Body of pancreas (tissue), 4 donors: ENCODE measurements at regions not wholly inside any gene's neighbourhood (a gene's known extent, or its start where the extent isn't known, plus 50 kb on each side); places are given as distances from the start of the nearest gene placed in this dataset.
"Not testable (repeated sequence)": the region's sequence is repeated elsewhere in the genome, so short reads cannot be mapped to it uniquely, and the experiment has no call there.

Experiments
- ATAC-seq: fragments of 150-250 bp; one replicate; pipeline ENCODE4 v1.9.1; 2016
- DNase-seq, 4 donors: peaks; one replicate each; pipeline ENCODE4 v3.0.0-alpha.2; 2019
- H3K27ac ChIP-seq, 4 donors: fragments of 200-600 bp; sonication (generic); 1 replicate in 3 of 4; 2 replicates in 1 of 4; pipeline versions ENCODE4 v1.5.1 to v1.6.1; 2016 to 2019; ENCODE audit warnings: mild to moderate bottlenecking in 1 of 4, mixed read lengths in 1 of 4, moderate library complexity in 1 of 4
- H3K27me3 ChIP-seq, 2 donors: fragments of 200-600 bp; sonication (generic); one replicate each; pipeline ENCODE4 v1.6.0; 2016; ENCODE audit warnings: mild to moderate bottlenecking in 1 of 2
- H3K36me3 ChIP-seq, 2 donors: fragments of 200-600 bp; sonication (generic); replicated peaks in 1 of 2; 2 replicates each; pipeline ENCODE4 v1.5.1; 2016; ENCODE audit warnings: low read depth in 2 of 2; ENCODE audit not compliant: insufficient read depth in 1 of 2
- H3K4me1 ChIP-seq: fragments of 200-600 bp; sonication (generic); one replicate; pipeline ENCODE4 v1.6.0; 2016
- H3K4me3 ChIP-seq, 2 donors: fragments of 200-600 bp; sonication (generic); 1 replicate in 1 of 2; 2 replicates in 1 of 2; pipeline ENCODE4 v1.5.1; 2016 to 2019
- H3K9me3 ChIP-seq, 3 donors: fragments of 200-600 bp; sonication (generic); 1 replicate in 2 of 3; 2 replicates in 1 of 3; pipeline ENCODE4 v1.5.1; 2016
- CTCF ChIP-seq, 7 experiments: fragments of 450-650 bp in 4 of 7; fragments of 200-600 bp in 3 of 7; sonication (generic) in 3 of 7; IDR thresholded peaks; one replicate each; pipeline ENCODE4 v1.5.1; 2016 to 2019; ENCODE audit warnings: antibody characterized with exemption in 7 of 7
- POLR2A ChIP-seq, 3 donors: fragments of 450-650 bp; IDR thresholded peaks; one replicate each; pipeline ENCODE4 v1.6.1; 2016; ENCODE audit warnings: antibody characterized with exemption in 3 of 3, mild to moderate bottlenecking in 2 of 3
- WGBS, 2 donors: methylation state at CpG; one replicate each; pipeline ENCODE4 v1.1.5; 2017; 5-methylcytosine and 5-hydroxymethylcytosine counted together
- intact Hi-C: fragments of 100-400 bp; cut with DNase I; formaldehyde crosslinking; loops from one replicate; pipeline ENCODE4 v1.15.1; 2023

DNA sequence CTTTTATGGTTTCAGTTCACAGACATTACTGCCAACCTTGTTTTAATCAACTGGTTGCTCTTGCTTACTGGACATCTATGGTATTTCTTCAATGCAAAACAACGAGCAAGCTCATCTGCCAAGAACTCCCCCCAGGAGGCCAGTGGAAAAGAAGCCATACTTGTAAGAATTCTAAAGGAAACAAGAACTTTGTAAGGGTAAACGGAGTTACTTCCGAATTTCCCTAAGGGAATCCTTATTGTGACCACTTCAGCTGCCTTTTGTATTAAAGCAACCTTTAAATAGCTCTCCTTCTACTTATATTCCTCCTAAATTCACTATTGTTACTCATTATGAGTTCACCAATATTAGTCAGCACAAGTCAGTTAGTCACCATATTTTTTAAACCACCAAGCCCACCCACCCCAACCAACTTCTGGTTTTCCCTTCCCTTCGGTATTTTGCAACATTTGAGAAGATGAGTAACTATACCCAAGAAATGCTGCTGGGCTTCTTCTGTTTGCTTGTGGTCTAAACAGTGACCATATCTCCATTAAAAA, 602.8 kb upstream of the DIPK2B start:
- H3K36me3 ChIP-seq = no peaks in the 10 kb centered on the region
- DNase-seq (peak in 1 of 4 donors; percentile 16), ATAC-seq (no peak)
- H3K9me3 ChIP-seq = no peaks in the 10 kb centered on the region
- no peak overlapping the region for H3K27ac ChIP-seq
- no peak for TF ChIP-seq CTCF (IDR thresholded peaks at IDR 0.05)
- no peak for TF ChIP-seq POLR2A (IDR thresholded peaks at IDR 0.05)
- no peaks in the 10 kb centered on the region for H3K4me1 ChIP-seq
- WGBS, 2 donors = 50 to 55% methylated on average over 4 of the region's 4 CpGs
- H3K4me3 ChIP-seq = no peak overlapping the region
- intact Hi-C loops = no loop called here
- no peaks in the 10 kb centered on the region for H3K27me3 ChIP-seq

DNA sequence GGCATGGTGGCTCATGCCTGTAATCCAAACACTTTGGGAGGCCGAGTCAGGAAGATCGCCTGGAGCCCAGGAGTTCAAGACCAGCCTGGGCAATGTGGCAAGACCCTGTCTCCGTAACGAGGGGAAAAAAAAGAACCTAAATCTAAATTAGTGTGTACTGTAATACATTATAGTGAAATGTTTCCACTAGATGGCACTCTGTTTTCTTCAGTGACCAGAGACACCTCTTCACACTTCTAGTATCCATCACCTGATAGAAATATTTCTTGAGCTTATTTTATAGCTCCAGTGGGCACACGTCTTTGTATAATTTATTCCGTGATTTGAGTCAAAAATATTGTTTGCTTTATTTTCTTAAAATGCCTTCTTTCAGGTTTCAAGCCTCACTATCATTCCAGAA, 600.9 kb upstream of the DIPK2B start:
- 16 to 18% methylated on average over 6 of the region's 6 CpGs for WGBS, 2 donors
- no peak for ATAC-seq
- Histone ChIP-seq H3K4me1 (no peaks in the 10 kb centered on the region), H3K4me3 (no peak overlapping the region), H3K9me3 (no peaks in the 10 kb centered on the region), H3K27me3 (no peaks in the 10 kb centered on the region), H3K27ac (no peak overlapping the region), H3K36me3 (no peaks in the 10 kb centered on the region)
- DNase-seq = no peak
- intact Hi-C loops = no loop called here
- no peak for TF ChIP-seq POLR2A (IDR thresholded peaks at IDR 0.05)
- peak in 5 of 7 experiments; percentile 18 to 34 (median 23) for TF ChIP-seq CTCF (IDR thresholded peaks at IDR 0.05)

- H3K4me1 ChIP-seq, H3K9me3 ChIP-seq, ATAC-seq, H3K36me3 ChIP-seq, H3K4me3 ChIP-seq, H3K27me3 ChIP-seq, H3K27ac ChIP-seq, DNase-seq, intact Hi-C loops: not testable (repeated sequence)
- WGBS, 2 donors = 69 to 78% methylated on average over 9 to 16 of the region's 16 CpGs
Measured at GRCh38 chrX:45800746-45801453, 600.2 kb upstream of the DIPK2B start.

DNA sequence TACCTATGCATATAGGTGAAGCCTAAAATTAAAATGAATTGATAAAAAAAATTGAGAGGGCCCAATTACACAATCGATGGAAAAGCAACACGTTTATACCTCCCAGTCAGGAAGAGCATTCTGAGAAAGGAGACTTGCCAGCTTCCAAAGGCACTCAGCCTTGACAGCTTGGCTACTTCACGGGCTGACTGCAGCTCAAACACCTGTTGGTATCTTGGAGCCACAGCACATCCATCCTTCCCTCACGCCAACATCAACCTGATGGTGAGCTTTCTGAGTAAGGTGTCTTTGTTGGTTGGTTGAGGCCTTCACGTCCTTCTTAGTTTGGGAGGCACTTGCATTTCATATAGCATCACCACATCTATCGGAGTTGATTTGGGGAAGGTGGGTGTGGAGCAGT, 598.9 kb upstream of the DIPK2B start:
- Histone ChIP-seq H3K27ac (no peak overlapping the region), H3K36me3 (no peaks in the 10 kb centered on the region), H3K27me3 (no peaks in the 10 kb centered on the region), H3K9me3 (no peaks in the 10 kb centered on the region), H3K4me1 (no peaks in the 10 kb centered on the region), H3K4me3 (no peak overlapping the region)
- intact Hi-C loops = no loop called here
- ATAC-seq = no peak
- WGBS, 2 donors = 65 to 67% methylated on average over 5 to 6 of the region's 6 CpGs
- no peak for DNase-seq
- TF ChIP-seq CTCF (IDR thresholded peaks at IDR 0.05) (no peak), POLR2A (IDR thresholded peaks at IDR 0.05) (no peak)

DNA sequence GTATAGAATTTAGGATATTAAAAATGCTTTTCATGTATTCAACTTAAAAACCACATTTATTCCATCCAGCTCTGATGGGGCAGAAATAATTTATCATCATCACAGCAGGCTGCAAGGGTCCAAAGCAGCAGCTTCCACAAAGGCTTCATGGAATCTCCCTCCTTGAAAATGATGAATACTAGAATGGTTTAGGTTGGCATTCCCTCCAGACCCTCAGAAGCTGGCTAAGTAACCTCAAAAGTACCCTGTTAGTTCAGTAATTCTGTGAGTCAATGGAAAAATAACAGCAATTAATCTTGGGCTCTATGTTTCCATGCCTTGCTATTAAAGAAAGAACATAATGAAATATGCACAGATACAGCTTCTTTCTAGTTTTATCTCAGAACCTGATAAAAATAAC, 594.9 kb upstream of the DIPK2B start:
- H3K4me3 ChIP-seq = no peak overlapping the region
- no peaks in the 10 kb centered on the region for H3K4me1 ChIP-seq
- intact Hi-C loops = no loop called here
- TF ChIP-seq POLR2A (IDR thresholded peaks at IDR 0.05) (no peak), CTCF (IDR thresholded peaks at IDR 0.05) (no peak)
- ATAC-seq = no peak
- H3K9me3 ChIP-seq = no peaks in the 10 kb centered on the region
- H3K36me3 ChIP-seq = no peaks in the 10 kb centered on the region
- no peak for DNase-seq
- no peaks in the 10 kb centered on the region for H3K27me3 ChIP-seq
- H3K27ac ChIP-seq = no peak overlapping the region
